A673 (cell line): ENCODE measurements at regions not wholly inside any gene's neighbourhood (a gene's known extent, or its start where the extent isn't known, plus 50 kb on each side); places are given as distances from the start of the nearest gene placed in this dataset.

ENCODE experiments used
- BruUV-seq: library from RNA; stranded (reverse); fragments of 400-500 nt; replicated peaks from 2 replicates; lab custom pipeline; 2021; lab: Mats Ljungman, UMichigan
- CTCF ChIA-PET: fragments of 300-600 bp; sonication (Branson Sonifier 250); formaldehyde crosslinking; loops from one replicate; lab custom pipeline; 2022; ENCODE audit warnings: antibody characterized with exemption; lab: Charles Lee
- POLR2A ChIA-PET: fragments of 300-600 bp; sonication (Branson Sonifier 250); formaldehyde crosslinking; loops from one replicate; lab custom pipeline; 2022; ENCODE audit warnings: antibody characterized with exemption; ENCODE audit not compliant: low non-redundant PET; lab: Charles Lee
- DNase-seq: peaks from one replicate; pipeline ENCODE4 v3.0.0-alpha.2; 2015; ENCODE audit warnings: low spot score
- H3K27ac ChIP-seq: fragments of 200-600 bp; sonication (generic); 2 replicates; pipeline ENCODE4 v1.5.1; 2016; ENCODE audit warnings: mixed run types, low read depth, mild to moderate bottlenecking, mixed read lengths, antibody characterized with exemption, low read length; ENCODE audit not compliant: poor library complexity, severe bottlenecking
- H3K27me3 ChIP-seq: fragments of 200-600 bp; sonication (generic); replicated peaks from 2 replicates; pipeline ENCODE4 v1.6.1; 2017; ENCODE audit warnings: mixed run types, low read depth, mild to moderate bottlenecking, mixed read lengths, antibody characterized with exemption, low read length; ENCODE audit not compliant: insufficient read depth, poor library complexity
- H3K36me3 ChIP-seq: fragments of 200-600 bp; sonication (generic); 2 replicates; pipeline ENCODE4 v1.6.1; 2016; ENCODE audit warnings: mixed run types, mild to moderate bottlenecking, mixed read lengths, antibody characterized with exemption, low read length; ENCODE audit not compliant: insufficient read depth, poor library complexity, severe bottlenecking
- H3K4me1 ChIP-seq: fragments of 200-600 bp; sonication (generic); 2 replicates; pipeline ENCODE4 v1.6.1; 2017; ENCODE audit warnings: mixed run types, mild to moderate bottlenecking, mixed read lengths, antibody characterized with exemption, low read length; ENCODE audit not compliant: insufficient read depth, poor library complexity, severe bottlenecking
- H3K4me3 ChIP-seq: fragments of 200-600 bp; sonication (generic); 2 replicates; pipeline ENCODE4 v1.5.1; 2016; ENCODE audit warnings: low read depth, mixed run types, mild to moderate bottlenecking, mixed read lengths, low read length; ENCODE audit not compliant: poor library complexity, severe bottlenecking
- H3K9me3 ChIP-seq: fragments of 200-600 bp; sonication (generic); 2 replicates; pipeline ENCODE4 v1.6.1; 2016; ENCODE audit warnings: mixed run types, low read depth, mild to moderate bottlenecking, mixed read lengths, antibody characterized with exemption, low read length; ENCODE audit not compliant: poor library complexity, severe bottlenecking
- EZH2 ChIP-seq: fragments of 200-600 bp; sonication (generic); IDR thresholded peaks from 2 replicates; pipeline ENCODE4 v1.6.1; 2017; ENCODE audit warnings: borderline replicate concordance, low read depth, mild to moderate bottlenecking, mixed read lengths, antibody characterized with exemption, low read length; ENCODE audit not compliant: poor library complexity, severe bottlenecking
- intact Hi-C: fragments of 100-400 bp; cut with micrococcal nuclease; formaldehyde crosslinking; loops from one replicate; pipeline ENCODE4 v1.10.0; 2022; ENCODE audit not compliant: unreplicated experiment
- TF ChIP-seq, protein P1 (sequence below): fragments of 300-800, 200-600 bp; sonication (generic); conservative IDR thresholded peaks from 2 replicates; pipeline ENCODE4 v1.5.1; 2017; ENCODE audit warnings: low read depth, mild to moderate bottlenecking, antibody characterized with exemption, low read length, moderate library complexity, mixed read lengths

DNA sequence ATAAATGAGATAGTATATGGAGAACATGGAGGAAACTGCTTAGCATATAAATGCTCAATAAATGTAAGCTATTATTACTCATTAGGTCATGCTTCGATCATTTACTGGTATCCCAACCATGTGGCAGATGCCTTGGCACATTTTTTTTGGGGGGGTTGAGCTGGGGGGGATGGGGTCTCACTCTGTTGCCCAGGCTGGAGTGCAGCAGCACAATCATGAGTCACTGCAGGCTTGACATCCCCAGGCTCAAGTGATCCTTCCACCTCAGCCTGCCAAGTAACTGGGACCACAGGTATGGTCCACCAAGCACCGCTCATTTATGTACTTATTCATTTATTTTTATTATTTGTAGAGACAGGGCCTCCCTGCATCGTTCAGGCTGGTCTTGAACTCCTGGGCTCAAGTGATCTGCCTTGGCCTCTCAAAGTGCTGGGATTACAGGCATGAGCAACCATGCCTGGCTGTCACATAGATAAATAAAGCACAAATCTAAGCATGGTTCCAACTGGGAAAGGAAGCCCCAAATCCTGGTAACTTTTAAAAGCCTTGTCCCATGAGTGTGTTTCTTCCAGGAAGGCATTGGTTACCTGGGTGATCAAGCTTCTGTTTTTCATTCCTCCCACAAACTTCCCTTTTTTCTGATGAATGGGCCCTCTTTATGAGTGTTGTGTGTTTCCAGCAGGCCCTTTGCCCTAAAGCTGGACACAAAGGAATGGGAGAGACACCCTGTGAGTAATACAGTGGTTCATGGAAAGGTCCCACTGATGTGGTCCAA, 147.4 kb upstream of the UMPS start:
- CTCF ChIA-PET: interaction anchor here (0.7 kb wide), 1 partner anchor 319 kb away, joined by 3 read pairs; no protein-coding TSS in a partner anchor
- no peaks in the 10 kb centered on the region for H3K9me3 ChIP-seq
- no peak overlapping the region for H3K27ac ChIP-seq
- no peaks in the 10 kb centered on the region for H3K27me3 ChIP-seq
- POLR2A ChIA-PET: no interaction called here
- H3K36me3 ChIP-seq: no peaks in the 10 kb centered on the region
- intact Hi-C loops: no loop called here
- TF ChIP-seq, protein P1, sequence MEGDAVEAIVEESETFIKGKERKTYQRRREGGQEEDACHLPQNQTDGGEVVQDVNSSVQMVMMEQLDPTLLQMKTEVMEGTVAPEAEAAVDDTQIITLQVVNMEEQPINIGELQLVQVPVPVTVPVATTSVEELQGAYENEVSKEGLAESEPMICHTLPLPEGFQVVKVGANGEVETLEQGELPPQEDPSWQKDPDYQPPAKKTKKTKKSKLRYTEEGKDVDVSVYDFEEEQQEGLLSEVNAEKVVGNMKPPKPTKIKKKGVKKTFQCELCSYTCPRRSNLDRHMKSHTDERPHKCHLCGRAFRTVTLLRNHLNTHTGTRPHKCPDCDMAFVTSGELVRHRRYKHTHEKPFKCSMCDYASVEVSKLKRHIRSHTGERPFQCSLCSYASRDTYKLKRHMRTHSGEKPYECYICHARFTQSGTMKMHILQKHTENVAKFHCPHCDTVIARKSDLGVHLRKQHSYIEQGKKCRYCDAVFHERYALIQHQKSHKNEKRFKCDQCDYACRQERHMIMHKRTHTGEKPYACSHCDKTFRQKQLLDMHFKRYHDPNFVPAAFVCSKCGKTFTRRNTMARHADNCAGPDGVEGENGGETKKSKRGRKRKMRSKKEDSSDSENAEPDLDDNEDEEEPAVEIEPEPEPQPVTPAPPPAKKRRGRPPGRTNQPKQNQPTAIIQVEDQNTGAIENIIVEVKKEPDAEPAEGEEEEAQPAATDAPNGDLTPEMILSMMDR: no peak
- no peak for TF ChIP-seq EZH2
- no peak for DNase-seq
- H3K4me1 ChIP-seq: peaks cover 24% of the 10 kb centered on the region
- H3K4me3 ChIP-seq: no peak overlapping the region
- BruUV-seq: no TSS peak

DNA sequence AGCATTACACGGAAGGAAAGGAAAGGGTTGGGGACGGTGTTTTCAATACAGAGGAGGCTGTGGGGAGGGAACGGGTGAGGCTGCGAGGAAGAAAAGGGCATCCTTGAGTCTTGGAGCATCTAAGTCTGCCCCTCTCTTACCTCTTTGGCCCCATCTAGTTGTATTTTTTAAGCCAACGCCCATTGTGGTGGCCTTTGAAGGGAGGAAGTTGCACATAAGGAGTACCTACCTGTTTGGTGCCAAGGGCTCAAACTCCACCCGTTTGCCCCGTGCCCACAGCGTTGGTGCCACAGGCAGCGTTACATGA, 146.1 kb upstream of the UMPS start:
- TF ChIP-seq, protein P1: no peak
- TF ChIP-seq EZH2: no peak
- CTCF ChIA-PET: no interaction called here
- Histone ChIP-seq H3K27ac (no peak overlapping the region), H3K4me3 (peak overlapping the region; percentile 66), H3K36me3 (no peaks in the 10 kb centered on the region), H3K27me3 (no peaks in the 10 kb centered on the region), H3K4me1 (peaks cover 24% of the 10 kb centered on the region), H3K9me3 (no peaks in the 10 kb centered on the region)
- intact Hi-C loops: no loop called here
- no peak for DNase-seq
- BruUV-seq: no TSS peak
- POLR2A ChIA-PET: no interaction called here

DNA sequence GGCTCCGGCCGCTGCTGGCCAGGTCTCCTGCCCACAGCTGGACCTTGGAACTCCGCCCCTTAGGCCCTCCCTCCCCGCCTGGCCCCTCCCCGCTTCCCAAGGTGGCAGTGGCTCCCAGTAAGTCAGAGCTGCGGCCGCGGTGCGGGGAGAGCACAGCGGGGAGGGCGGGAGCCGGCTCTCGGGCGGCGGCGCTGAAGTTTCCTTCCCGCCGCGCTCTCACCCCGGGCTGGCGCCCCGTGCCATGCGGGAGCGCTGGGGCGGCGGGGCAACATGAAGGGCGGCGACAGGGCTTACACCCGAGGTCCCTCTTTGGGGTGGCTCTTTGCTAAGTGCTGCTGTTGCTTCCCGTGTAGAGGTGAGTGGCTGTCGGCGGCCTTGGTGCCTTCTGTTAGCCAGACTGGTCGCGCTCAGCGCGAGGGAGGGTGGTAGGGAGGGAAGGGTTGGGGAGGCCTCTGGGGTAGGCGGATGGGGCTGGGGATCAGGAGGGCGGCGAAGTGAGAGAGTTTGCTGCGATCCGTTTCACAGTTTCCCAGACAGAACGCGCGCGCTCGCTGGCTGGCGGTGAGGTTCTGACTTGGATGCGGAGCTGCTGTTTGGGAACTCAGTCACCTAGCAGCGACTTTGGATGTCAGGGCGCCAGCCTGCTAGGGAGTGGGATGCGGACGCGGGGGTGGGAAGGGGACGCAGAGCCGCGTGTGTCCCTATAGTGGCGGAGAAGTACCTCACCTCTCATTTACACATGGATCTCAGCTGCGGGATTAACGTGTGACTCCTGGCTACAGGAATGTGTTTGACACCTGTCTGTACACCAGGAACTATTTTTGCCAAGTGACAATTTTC, 145.5 kb upstream of the UMPS start:
- ChIA-PET POLR2A (no interaction called here), CTCF (interaction anchor here (0.5 kb wide), 1 partner anchor 20 kb away, joined by 8 read pairs; no protein-coding TSS in a partner anchor)
- peak overlapping the region; percentile 66 for H3K4me3 ChIP-seq
- no peaks in the 10 kb centered on the region for H3K9me3 ChIP-seq
- BruUV-seq: TSS peak; percentile 47
- DNase-seq: peak; percentile 64
- H3K27me3 ChIP-seq: no peaks in the 10 kb centered on the region
- peaks cover 24% of the 10 kb centered on the region for H3K4me1 ChIP-seq
- H3K27ac ChIP-seq: peak overlapping the region; percentile 61
- H3K36me3 ChIP-seq: no peaks in the 10 kb centered on the region
- intact Hi-C loops: loop anchor here (5.0 kb wide), 1 partner anchor 103 kb away; no protein-coding TSS in a partner anchor
- TF ChIP-seq EZH2: no peak
- TF ChIP-seq, protein P1: no peak
